ENCODE measurements at regions not wholly inside any gene's neighbourhood (a gene's known extent, or its start where the extent isn't known, plus 50 kb on each side); places are given as distances from the start of the nearest gene placed in this dataset.

GRCh38 chr10:61000769-61001730, 57.1 kb upstream of the RHOBTB1 start:
- no peak for DNase-seq (ENCODE audit: low spot score)

- no peak for DNase-seq (ENCODE audit: low spot score)
Measured at GRCh38 chr10:60998932-60999331, 54.9 kb upstream of the RHOBTB1 start.

GRCh38 chr10:60994128-60994527, 50.1 kb upstream of the RHOBTB1 start:
- DNase-seq (ENCODE audit: low spot score), result no peak

Data from COLO829 (cell line).